OCI-LY3 (cell line): ENCODE measurements at regions not wholly inside any gene's neighbourhood (a gene's known extent, or its start where the extent isn't known, plus 50 kb on each side); places are given as distances from the start of the nearest gene placed in this dataset.
"Not testable (repeated sequence)": the region's sequence is repeated elsewhere in the genome, so short reads cannot be mapped to it uniquely, and the experiment has no call there.

Experiments
- H2AFZ ChIP-seq: fragments of 200-600, 300-600 bp; shearing (Covaris generic); 2 replicates; pipeline ENCODE4 v1.6.0; 2014; ENCODE audit warnings: antibody characterized with exemption, low read depth, low read length
- H3K27ac ChIP-seq: fragments of 200-600, 300-600 bp; sonication (generic); 2 replicates; pipeline ENCODE4 v1.5.1; 2014; ENCODE audit warnings: mild to moderate bottlenecking, low read length, moderate library complexity, mixed read lengths
- H3K27me3 ChIP-seq: fragments of 200-600, 300-600 bp; sonication (generic); 2 replicates; pipeline ENCODE4 v1.6.1; 2014; ENCODE audit warnings: low read depth, low read length, mixed read lengths
- H3K36me3 ChIP-seq: fragments of 200-600, 300-600 bp; sonication (generic); replicated peaks from 2 replicates; pipeline ENCODE3; 2014; ENCODE audit warnings: low read depth, low read length, mixed read lengths
- H3K4me1 ChIP-seq: fragments of 300-600, 200-600 bp; sonication (generic); 2 replicates; pipeline ENCODE4 v1.6.1; 2014; ENCODE audit warnings: low read length, mixed read lengths
- H3K4me2 ChIP-seq: fragments of 200-600, 300-600 bp; sonication (generic); 2 replicates; pipeline ENCODE4 v1.6.1; 2014; ENCODE audit warnings: low read length, mixed read lengths
- H3K4me3 ChIP-seq: fragments of 300-600, 200-600 bp; sonication (generic); 2 replicates; pipeline ENCODE4 v1.5.1; 2014; ENCODE audit warnings: antibody characterized with exemption, mild to moderate bottlenecking, low read length, moderate library complexity
- H3K79me2 ChIP-seq: fragments of 300-600, 200-600 bp; shearing (Covaris generic); 2 replicates; pipeline ENCODE4 v1.6.1; 2014; ENCODE audit warnings: mild to moderate bottlenecking, low read length, mixed read lengths
- H3K9ac ChIP-seq: fragments of 300-600, 200-600 bp; shearing (Covaris generic); 2 replicates; pipeline ENCODE4 v1.6.0; 2014; ENCODE audit warnings: mild to moderate bottlenecking, low read length, moderate library complexity
- H3K9me3 ChIP-seq: fragments of 200-600, 300-600 bp; shearing (Covaris generic); 2 replicates; pipeline ENCODE4 v1.6.1; 2014; ENCODE audit warnings: low read length, mixed read lengths; ENCODE audit not compliant: insufficient read depth
- H4K20me1 ChIP-seq: fragments of 200-600, 300-600 bp; sonication (generic); 2 replicates; pipeline ENCODE4 v1.6.1; 2016; ENCODE audit warnings: low read length, mixed read lengths; ENCODE audit not compliant: insufficient read depth
- EZH2phosphoT487 ChIP-seq: fragments of 200-600 bp; shearing (Covaris generic); IDR thresholded peaks from 2 replicates; pipeline ENCODE4 v1.6.1; 2018; ENCODE audit warnings: antibody characterized with exemption, mixed run types, low read depth
- TF ChIP-seq, protein P1 (sequence below): fragments of 200-600, 300-600 bp; sonication (generic); IDR thresholded peaks from 2 replicates; pipeline ENCODE4 v1.5.1; 2014; ENCODE audit warnings: antibody characterized with exemption, low read length, low read depth

DNA sequence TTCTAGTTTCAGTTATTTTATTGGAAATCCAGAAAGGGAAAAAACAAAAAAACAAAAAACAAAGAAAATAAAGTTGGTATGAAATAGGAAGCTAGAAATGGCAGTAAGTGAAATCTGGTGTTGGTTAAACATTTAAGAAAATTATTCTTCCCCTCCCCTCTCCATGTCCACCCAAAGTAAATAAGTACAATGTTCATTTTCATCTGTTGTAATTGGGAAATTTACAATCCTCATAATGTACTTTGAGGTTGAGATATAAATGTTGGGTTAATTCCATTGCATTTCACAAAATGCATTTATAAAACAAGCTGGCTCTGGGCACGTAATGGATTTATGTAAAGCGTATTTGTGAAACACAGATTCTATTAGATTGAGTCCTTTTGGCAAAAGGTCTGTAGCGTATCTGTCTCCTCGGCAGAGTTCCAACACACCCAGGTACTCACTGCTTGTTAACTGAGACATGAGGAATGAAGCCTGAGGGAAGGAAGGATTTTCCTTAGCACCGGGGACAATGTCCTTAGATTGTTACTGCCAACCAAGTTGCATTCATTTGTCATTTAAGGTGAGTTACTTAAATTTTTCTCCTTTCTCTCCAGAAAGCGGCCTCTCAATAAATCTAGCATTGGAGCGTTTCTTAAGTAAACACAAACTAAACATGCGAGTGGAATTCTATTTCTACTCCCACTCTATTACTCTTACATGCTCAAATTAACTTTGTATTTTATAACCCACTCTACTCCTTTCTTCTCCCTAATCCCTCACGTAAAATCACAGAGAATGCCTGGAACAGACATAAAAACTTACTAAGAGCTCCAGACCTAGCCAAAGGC is 912.3 kb upstream of the WWC1 start:
- no peak overlapping the region for H3K4me3 ChIP-seq
- no peaks in the 10 kb centered on the region for H4K20me1 ChIP-seq
- H2AFZ ChIP-seq: no peak overlapping the region
- TF ChIP-seq EZH2phosphoT487: no peak
- TF ChIP-seq, protein P1, sequence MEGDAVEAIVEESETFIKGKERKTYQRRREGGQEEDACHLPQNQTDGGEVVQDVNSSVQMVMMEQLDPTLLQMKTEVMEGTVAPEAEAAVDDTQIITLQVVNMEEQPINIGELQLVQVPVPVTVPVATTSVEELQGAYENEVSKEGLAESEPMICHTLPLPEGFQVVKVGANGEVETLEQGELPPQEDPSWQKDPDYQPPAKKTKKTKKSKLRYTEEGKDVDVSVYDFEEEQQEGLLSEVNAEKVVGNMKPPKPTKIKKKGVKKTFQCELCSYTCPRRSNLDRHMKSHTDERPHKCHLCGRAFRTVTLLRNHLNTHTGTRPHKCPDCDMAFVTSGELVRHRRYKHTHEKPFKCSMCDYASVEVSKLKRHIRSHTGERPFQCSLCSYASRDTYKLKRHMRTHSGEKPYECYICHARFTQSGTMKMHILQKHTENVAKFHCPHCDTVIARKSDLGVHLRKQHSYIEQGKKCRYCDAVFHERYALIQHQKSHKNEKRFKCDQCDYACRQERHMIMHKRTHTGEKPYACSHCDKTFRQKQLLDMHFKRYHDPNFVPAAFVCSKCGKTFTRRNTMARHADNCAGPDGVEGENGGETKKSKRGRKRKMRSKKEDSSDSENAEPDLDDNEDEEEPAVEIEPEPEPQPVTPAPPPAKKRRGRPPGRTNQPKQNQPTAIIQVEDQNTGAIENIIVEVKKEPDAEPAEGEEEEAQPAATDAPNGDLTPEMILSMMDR: no peak
- no peaks in the 10 kb centered on the region for H3K27me3 ChIP-seq
- H3K4me1 ChIP-seq: no peaks in the 10 kb centered on the region
- no peak overlapping the region for H3K4me2 ChIP-seq
- no peaks in the 10 kb centered on the region for H3K36me3 ChIP-seq
- H3K9me3 ChIP-seq: no peaks in the 10 kb centered on the region
- H3K27ac ChIP-seq: no peak overlapping the region
- no peaks in the 10 kb centered on the region for H3K79me2 ChIP-seq
- no peak overlapping the region for H3K9ac ChIP-seq

DNA sequence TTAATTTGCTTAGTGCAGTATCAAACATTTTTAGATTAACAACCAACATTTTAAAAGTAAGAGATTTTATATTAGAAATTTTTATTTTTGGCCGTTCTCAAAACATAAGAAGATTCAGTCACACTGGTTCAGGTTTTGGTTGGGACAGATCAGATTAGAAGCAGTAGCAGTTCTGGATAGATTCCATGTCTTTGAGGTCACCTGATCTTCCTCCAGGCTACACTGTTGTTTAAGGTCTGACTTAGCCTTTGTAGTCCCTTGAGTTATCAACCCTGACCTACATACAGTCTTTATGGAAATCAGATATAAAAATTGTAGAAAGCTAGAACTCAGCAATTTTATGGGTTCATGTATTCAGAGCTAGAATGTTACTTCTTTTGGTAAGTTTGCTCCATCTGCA is 910.0 kb upstream of the WWC1 start:
- H3K79me2 ChIP-seq: no peaks in the 10 kb centered on the region
- H3K4me3 ChIP-seq: no peak overlapping the region

DNA sequence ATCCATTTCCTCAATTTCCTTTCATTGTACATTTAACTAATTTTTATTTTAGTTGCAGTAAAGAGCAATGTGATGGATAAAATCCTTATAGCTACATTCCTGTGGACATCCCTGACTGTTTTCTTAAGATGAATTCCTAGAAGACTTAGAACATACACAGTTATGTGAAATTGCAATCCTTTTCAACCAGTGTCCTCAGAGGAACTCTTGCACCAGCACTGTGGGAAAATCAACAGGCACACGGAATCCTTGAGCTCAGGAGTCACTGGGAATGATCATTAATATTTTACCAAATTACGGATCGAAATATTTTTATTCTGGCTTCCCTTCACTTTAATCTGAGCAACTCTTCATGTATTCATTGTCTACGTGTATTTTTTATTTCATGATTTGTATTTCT is 901.9 kb upstream of the WWC1 start:
- Histone ChIP-seq H3K9ac (no peak overlapping the region), H2AFZ (no peak overlapping the region), H3K36me3 (no peaks in the 10 kb centered on the region), H3K4me2 (no peak overlapping the region), H3K79me2 (no peaks in the 10 kb centered on the region), H3K4me1 (no peaks in the 10 kb centered on the region), H3K27ac (no peak overlapping the region), H3K9me3 (no peaks in the 10 kb centered on the region), H4K20me1 (no peaks in the 10 kb centered on the region), H3K27me3 (no peaks in the 10 kb centered on the region), H3K4me3 (no peak overlapping the region)
- TF ChIP-seq EZH2phosphoT487: no peak
- TF ChIP-seq, protein P1: no peak

More for the DNA sequence above, 910.0 kb upstream of the WWC1 start:
- Histone ChIP-seq H2AFZ (no peak overlapping the region), H3K9ac (no peak overlapping the region), H3K36me3 (no peaks in the 10 kb centered on the region), H3K9me3 (no peaks in the 10 kb centered on the region), H3K4me1 (no peaks in the 10 kb centered on the region), H3K27ac (no peak overlapping the region), H3K4me2 (no peak overlapping the region), H4K20me1 (no peaks in the 10 kb centered on the region), H3K27me3 (no peaks in the 10 kb centered on the region)
- TF ChIP-seq, protein P1: no peak
- TF ChIP-seq EZH2phosphoT487: no peak

DNA sequence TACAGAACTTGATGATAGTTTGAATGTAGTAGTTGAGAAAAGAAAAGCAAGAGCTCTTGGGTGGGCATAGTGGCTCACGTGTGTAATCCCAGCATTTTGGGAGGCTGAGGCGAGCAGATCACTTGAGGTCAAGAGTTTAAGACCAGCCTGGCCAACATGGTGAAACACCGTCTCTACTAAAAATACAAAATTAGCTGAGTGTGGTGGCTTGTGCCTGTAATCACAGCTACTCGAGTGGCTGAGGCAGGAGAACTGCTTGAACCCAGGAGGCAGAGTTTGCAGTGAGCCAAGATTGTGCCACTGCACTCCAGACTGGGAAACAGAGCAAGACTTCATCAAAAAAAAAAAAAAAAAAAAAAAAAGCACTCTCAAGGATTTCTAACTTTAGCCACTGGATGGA is 900.2 kb upstream of the WWC1 start:
- not testable (repeated sequence) for H3K9ac ChIP-seq, H2AFZ ChIP-seq, H3K4me1 ChIP-seq, H3K79me2 ChIP-seq, H3K27ac ChIP-seq, H3K4me2 ChIP-seq, H3K36me3 ChIP-seq, H4K20me1 ChIP-seq, H3K4me3 ChIP-seq, H3K27me3 ChIP-seq, H3K9me3 ChIP-seq
